GM19468 (cell line): ENCODE measurements at regions not wholly inside any gene's neighbourhood (a gene's known extent, or its start where the extent isn't known, plus 50 kb on each side); places are given as distances from the start of the nearest gene placed in this dataset.

Experiments
- ATAC-seq: cut with Tn5 transposase; IDR thresholded peaks from one replicate; pipeline ENCODE4 v1.9.1; 2021; ENCODE audit warnings: mild to moderate bottlenecking, moderate library complexity, moderate number of reproducible peaks; ENCODE audit not compliant: unreplicated experiment; ENCODE audit errors: extremely low read depth

DNA sequence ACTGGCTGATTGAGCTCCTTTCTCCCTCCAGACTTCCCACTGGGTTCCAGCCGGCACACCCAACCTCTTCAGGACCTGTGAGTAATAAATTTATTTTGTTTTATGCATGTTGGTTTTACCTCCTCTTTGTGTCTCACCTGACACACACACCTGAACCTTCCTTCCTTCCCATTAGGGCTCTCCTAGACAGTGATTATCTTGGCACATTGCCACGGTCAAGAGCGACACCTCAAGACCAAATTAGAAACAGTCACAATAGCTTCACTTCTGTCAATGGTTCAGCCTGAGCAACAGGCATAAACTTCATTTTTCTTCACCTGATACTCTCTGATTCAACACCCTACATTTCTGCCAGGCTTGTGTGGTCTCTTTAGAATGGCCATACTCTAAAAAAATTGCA, 296.3 kb upstream of the SMARCA2 start:
- no peak for ATAC-seq

GRCh38 chr9:1721196-1721595, 294.0 kb upstream of the SMARCA2 start:
- no peak for ATAC-seq

DNA sequence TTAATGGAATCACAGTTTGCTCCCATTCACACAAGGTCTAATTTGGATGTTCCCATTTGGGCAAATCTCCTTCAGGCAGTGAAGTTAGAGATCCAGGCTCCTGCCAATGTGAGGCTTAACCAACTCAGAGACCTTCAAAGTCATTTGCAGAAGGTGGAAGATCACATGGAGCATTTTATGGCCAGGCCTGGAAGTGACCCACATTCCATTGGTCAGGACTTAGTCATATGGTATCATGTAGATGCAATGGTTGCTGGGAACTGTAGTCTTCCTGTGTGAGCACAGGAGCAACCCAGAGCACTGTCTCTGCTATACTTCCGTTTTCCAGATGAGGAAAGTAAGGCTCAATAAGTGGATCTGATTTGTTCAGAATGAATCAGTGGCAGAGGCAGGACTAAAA, 292.7 kb upstream of the SMARCA2 start:
- ATAC-seq = no peak

DNA sequence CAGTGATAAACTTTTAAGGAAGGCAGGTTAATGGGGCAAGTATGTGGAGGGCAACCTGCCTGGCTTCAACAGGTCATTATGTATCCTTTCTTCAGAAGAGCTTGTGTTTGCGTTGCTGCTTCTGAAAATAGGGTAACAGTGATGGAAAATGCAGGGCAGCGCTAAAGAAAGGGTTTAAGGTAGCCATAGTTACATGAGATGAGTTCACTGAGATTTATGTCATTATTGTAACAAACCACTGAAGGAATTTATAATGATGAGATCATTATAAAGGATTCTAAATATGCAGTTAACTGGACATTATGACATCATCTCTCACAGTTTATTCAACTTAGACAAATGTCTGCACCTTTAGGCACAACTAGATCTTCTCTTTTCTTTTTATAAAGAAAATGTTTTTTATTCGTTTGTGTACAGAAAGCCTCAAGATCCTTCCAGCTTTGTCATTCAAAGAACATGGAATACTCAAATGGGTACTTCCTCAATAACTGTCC, 291.6 kb upstream of the SMARCA2 start:
- ATAC-seq = no peak

DNA sequence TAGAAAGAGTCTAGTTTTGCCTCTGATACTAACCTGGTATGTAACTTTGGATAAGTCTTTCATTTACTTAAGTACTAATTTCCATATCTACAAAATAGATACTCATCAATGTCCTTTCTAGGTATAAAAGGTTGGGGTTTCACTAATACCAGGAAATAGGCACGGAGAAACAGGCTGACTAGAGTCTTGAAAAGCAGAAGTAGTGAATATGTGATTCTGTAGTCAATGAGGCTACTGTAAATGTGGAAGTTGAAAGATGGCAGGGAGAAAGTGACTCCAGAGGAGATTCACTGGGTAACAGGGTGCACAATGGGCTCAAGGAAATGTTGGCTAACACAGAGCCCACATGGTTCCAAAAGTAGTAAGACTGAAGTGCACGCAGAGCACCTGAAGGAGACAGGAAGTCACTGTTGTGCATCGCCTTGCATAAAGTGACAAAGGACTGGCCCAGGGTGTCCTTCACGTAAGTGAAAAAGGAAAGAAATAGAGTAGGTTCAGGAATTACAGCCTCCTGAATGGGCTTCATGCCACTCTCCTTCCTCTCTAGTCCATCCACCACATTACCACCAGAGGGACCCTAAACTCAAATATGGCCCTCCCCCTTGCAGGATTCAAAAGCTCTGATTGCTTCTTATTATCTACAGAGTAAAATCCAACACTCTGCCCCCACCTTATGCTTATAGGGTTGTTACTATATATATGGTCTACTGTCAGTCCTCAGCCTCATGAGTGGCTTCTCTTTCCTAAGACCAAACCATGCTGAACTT, 288.0 kb upstream of the SMARCA2 start:
- no peak for ATAC-seq

GRCh38 chr9:1729631-1730030, 285.5 kb upstream of the SMARCA2 start:
- no peak for ATAC-seq

GRCh38 chr9:1732670-1733069, 282.5 kb upstream of the SMARCA2 start:
- no peak for ATAC-seq

DNA sequence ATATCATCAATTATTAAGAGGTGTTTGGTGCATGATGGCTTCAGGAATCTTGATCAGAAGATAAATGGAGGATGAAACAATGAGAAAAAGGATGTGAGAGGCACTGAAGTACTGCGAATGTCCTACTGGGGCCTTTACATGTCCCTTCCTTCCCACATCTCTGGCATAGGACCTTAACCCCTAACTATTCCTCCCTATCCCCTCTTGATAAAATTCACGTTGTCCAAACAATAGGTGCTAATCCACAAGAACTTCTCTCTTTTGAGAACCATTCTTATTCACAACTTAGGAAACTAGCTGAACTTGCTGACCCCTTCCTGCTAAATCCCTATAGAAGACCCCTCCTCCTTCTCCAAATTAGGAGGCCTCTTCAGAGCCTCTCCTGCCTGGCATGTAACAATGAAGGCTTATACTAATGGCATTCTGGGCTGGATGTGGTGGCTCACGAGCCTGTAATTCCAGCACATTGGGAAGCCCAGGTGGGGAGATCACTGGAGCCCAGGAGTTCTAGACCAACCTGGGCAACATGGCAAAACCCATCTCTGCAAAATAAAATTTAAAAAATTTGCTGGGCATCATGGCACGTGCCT, 276.5 kb upstream of the SMARCA2 start:
- no peak for ATAC-seq

GRCh38 chr9:1743121-1743960, 271.8 kb upstream of the SMARCA2 start:
- no peak for ATAC-seq

- ATAC-seq = no peak
Measured at GRCh38 chr9:1745980-1746379, 269.2 kb upstream of the SMARCA2 start.

DNA sequence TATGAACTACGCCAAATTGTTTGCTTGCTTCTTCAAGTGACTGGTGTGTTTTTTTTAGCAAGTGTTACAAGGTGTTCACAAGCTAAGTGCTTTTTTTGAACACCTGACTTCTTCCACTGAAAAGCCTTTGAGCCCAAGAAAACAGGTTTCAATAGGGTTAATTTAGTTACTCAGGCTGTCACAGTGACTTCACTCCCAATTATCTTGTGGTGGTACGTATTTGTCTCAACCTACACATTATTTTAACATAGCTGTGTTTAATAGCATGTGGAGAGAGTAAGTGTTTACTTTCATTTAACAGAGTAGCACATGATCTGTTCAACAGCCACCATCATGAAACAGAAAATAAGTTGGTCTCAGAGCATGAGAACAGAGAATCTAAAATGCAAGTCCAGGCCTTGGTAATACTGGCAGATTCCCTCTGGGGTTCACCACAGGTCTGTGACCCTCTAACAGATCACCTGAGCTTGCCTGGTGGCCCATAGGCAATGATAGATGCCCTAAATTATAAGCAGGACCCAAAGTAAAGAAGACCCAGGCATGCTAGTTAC, 267.7 kb upstream of the SMARCA2 start:
- no peak for ATAC-seq

- ATAC-seq = no peak
Measured at GRCh38 chr9:1748407-1748806, 266.7 kb upstream of the SMARCA2 start.

- ATAC-seq = no peak
Measured at GRCh38 chr9:1757186-1757585, 258.0 kb upstream of the SMARCA2 start.

- no peak for ATAC-seq
Measured at GRCh38 chr9:1759009-1759408, 256.1 kb upstream of the SMARCA2 start.

DNA sequence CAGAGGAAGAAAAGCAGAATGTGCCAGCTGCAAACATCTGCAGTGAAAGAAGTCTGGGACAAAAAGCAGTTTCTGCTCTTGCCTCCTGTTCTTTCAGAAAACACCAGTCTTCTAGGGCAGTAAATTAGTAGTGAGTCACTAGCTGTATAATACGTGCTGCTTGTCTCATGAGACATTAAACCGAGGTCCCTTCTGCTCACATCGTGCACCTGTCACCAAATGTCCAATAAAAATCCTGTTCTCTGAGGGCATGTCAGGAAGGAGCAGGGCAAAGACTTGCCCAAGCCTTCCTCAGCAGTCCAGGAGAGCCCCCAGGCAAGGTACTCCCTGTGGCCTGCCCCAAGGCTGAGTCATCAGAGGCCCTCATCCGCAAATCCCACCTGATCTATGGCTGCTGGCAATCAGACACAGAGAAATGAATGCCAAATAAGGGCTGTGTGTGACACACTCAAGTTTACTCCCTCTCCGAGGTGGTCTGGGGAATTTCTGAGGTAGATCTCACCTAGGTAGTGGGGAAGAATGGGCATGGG, 255.3 kb upstream of the SMARCA2 start:
- no peak for ATAC-seq

DNA sequence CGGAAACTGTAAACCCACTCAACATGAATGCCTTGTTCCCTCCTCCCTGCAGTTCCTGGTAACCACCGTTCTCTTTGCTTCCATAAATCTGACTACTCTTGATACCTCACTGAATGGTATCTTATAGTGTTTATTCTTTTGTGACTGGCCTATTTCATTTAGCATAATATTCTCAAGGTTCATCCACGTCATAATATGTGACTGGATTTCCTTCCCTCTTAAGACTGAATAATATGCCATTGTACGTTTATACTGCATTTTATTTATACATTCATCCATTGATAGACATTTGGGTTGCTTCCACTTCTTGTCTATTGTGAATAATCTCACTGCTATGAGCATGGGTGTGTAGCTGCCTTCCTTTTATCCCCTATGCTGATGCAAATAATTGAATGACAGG, 253.3 kb upstream of the SMARCA2 start:
- no peak for ATAC-seq

- ATAC-seq = no peak
Measured at GRCh38 chr9:1766042-1766441, 249.1 kb upstream of the SMARCA2 start.

DNA sequence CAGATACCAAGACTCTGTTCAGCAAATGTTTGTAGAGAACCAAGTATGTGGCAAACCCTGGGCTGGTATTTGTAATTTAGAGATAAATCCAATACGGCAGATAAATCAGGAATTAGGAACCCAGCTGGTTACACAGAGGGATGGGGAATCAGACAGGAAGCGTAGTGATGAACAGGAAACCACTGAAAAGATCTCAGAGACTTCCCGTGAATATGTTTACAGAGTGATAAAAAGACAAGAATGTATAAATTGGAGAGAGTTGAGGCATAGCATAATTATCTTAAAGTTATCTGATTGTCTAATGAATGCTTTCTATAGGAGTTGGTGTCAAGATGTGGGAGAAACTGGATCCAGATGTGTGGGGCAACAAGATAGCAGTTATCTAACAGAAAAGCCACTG, 246.6 kb upstream of the SMARCA2 start:
- no peak for ATAC-seq

DNA sequence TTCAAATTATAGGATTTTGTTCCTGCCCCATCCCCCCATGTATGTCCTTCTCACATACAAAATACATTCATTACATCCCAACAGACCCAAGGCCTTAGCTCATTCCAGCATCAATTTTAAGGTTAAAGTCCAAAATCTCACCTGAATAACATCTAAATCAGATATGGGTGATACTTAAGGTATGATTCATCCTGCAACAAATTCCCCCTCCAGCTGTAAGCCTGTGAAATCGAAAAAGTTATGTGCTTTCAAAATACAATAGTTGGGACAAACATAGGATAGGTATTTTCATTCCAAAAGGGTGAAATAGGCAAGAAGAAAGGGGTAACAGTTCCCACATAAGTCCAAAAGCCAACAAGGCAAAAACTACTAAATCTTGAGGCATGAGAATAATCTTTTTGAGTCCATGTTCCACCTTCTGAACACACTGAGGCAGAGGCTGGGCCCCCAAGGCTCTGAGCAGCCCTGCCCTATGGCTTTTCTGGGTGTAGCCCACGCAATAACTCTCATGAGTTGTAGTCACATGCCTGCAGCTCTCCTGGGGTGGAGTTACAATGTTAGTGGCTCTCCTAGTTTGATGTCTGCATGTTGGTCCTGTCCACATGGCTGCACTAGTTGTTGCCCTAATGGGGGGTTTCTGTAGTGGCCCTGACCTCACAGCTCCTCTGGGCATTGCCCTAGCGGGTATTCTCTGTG, 243.9 kb upstream of the SMARCA2 start:
- no peak for ATAC-seq

DNA sequence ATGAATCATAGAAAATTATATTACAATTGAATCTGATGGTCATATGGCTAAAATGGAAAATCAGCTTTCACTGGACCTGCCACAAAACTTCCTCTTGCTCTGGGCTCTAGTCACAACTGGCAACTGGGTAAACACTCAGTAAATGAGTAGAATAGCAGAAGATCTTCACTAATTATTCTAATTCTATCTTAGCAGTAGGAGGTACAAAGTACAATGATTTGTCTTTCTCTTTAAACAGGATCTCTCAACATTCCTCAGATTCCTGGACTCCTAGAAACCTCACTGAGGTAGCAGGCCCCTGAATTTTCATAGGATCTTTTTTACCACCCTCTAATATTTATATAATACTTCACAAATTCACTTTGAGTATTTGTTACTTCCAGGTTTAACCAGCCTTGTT, 239.9 kb upstream of the SMARCA2 start:
- no peak for ATAC-seq
